ENCODE measurements at regions not wholly inside any gene's neighbourhood (a gene's known extent, or its start where the extent isn't known, plus 50 kb on each side); places are given as distances from the start of the nearest gene placed in this dataset.

GRCh38 chr16:62391940-62392339 lies 355.7 kb upstream of the CDH8 start:
- in situ Hi-C loops (cut with HindIII; ENCODE audit: low pct_unique_long_range_greater_than_20kb, low sequenced_read_pairs) (no loop called here), intact Hi-C loops (cut with micrococcal nuclease; ENCODE audit: unreplicated experiment) (no loop called here)
- ChIA-PET CTCF (no interaction called here), POLR2A (no interaction called here)
- Histone ChIP-seq H3K27me3 (ENCODE audit: control insufficient read depth, insufficient read depth, low read length) (no peaks in the 10 kb centered on the region), H3K36me3 (ENCODE audit: control insufficient read depth, insufficient read depth, low read length) (no peaks in the 10 kb centered on the region), H3K9me3 (ENCODE audit: control insufficient read depth, insufficient read depth, low read depth, low read length) (no peaks in the 10 kb centered on the region), H3K4me3 (ENCODE audit: low read depth in 2 of 2, low read length in 2 of 2) (no peak overlapping the region), H3K27ac (ENCODE audit: low read length) (no peak overlapping the region), H3K4me1 (ENCODE audit: control insufficient read depth, insufficient read depth, low read length) (no peaks in the 10 kb centered on the region)
- no peak for TF ChIP-seq CTCF (IDR thresholded peaks at IDR 0.05)
- TF ChIP-seq REST (IDR thresholded peaks at IDR 0.05; ENCODE audit: insufficient read depth in 1 of 2, low read depth in 2 of 2, low read length in 1 of 2), result no peak
- TF ChIP-seq SIN3A (IDR thresholded peaks at IDR 0.05; ENCODE audit: borderline replicate concordance, insufficient read depth, low read depth, low read length), result no peak
- TF ChIP-seq POLR2AphosphoS5 (IDR thresholded peaks at IDR 0.05; ENCODE audit: low read depth, low read length), result no peak
- TF ChIP-seq TCF7L2 (IDR thresholded peaks at IDR 0.05; ENCODE audit: low read depth, low read length), result no peak
- ATAC-seq, result no peak
- BruUV-seq (replicated peaks), result no TSS peak
- DNase-seq (ENCODE audit: low read depth, low spot score), result no peak

DNA sequence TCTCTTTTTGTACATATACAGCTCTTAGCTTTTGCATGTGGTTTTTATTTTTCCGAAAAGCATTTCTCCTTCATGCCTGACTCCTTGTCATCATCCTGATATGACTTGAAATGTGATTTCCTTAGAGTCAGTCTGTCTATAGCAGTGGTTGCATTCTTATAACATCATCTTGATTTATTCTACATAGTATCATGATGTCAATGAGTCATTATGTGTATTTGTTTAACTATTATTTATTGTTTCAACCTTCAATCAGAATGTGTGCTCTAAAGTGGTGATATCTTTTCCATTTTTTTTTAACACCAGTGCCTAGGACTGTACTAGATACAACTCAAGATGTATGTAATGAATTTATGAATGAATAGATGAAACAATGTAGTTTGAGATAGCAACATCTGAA lies 354.9 kb upstream of the CDH8 start:
- H3K27me3 ChIP-seq (ENCODE audit: control insufficient read depth, insufficient read depth, low read length), result no peaks in the 10 kb centered on the region
- POLR2A ChIA-PET, result no interaction called here
- no peaks in the 10 kb centered on the region for H3K9me3 ChIP-seq (ENCODE audit: control insufficient read depth, insufficient read depth, low read depth, low read length)
- no TSS peak for BruUV-seq (replicated peaks)
- no peak for ATAC-seq
- in situ Hi-C loops (cut with HindIII; ENCODE audit: low pct_unique_long_range_greater_than_20kb, low sequenced_read_pairs), result no loop called here
- H3K27ac ChIP-seq (ENCODE audit: low read length), result no peak overlapping the region
- CTCF ChIA-PET, result no interaction called here
- H3K4me1 ChIP-seq (ENCODE audit: control insufficient read depth, insufficient read depth, low read length), result no peaks in the 10 kb centered on the region
- no peaks in the 10 kb centered on the region for H3K36me3 ChIP-seq (ENCODE audit: control insufficient read depth, insufficient read depth, low read length)
- intact Hi-C loops (cut with micrococcal nuclease; ENCODE audit: unreplicated experiment), result no loop called here
- TF ChIP-seq SIN3A (IDR thresholded peaks at IDR 0.05; ENCODE audit: borderline replicate concordance, insufficient read depth, low read depth, low read length) (no peak), REST (IDR thresholded peaks at IDR 0.05; ENCODE audit: insufficient read depth in 1 of 2, low read depth in 2 of 2, low read length in 1 of 2) (no peak), CTCF (IDR thresholded peaks at IDR 0.05) (no peak), POLR2AphosphoS5 (IDR thresholded peaks at IDR 0.05; ENCODE audit: low read depth, low read length) (no peak), TCF7L2 (IDR thresholded peaks at IDR 0.05; ENCODE audit: low read depth, low read length) (no peak)
- DNase-seq (ENCODE audit: low read depth, low spot score), result no peak
- no peak overlapping the region for H3K4me3 ChIP-seq (ENCODE audit: low read depth in 2 of 2, low read length in 2 of 2)
